K562 (cell line): ENCODE measurements at regions not wholly inside any gene's neighbourhood (a gene's known extent, or its start where the extent isn't known, plus 50 kb on each side); places are given as distances from the start of the nearest gene placed in this dataset.

ENCODE experiments used
- ATAC-seq: fragments of 200-7000 bp; cut with Tn5 transposase; 3 replicates; pipeline ENCODE4 v1.9.1; 2020; ENCODE audit warnings: moderate library complexity
- BruUV-seq: library from RNA; stranded (reverse); fragments of 400-500 nt; replicated peaks from 2 replicates; lab custom pipeline; 2021; lab: Mats Ljungman, UMichigan
- CTCF ChIA-PET: fragments of 300-600 bp; formaldehyde crosslinking; extraction: SDS; loops from one replicate; lab custom pipeline; 2021; ENCODE audit warnings: low intra/inter-chr PET ratio; lab: Yijun Ruan, JAX
- POLR2A ChIA-PET: fragments of 300-600, 350-650 bp; sonication (Branson Sonifier 250); formaldehyde crosslinking; extraction: SDS; loops from one replicate; lab custom pipeline; 2021; ENCODE audit warnings: antibody characterized with exemption, inconsistent platforms; lab: Yijun Ruan, JAX
- DNase-seq, 4 experiments: peaks; one replicate each; pipeline versions ENCODE4 v3.0.0 to v3.0.0-alpha.2; 2011 to 2018; ENCODE audit warnings: low spot score in 3 of 4, mixed read lengths in 3 of 4; ENCODE audit errors: extremely low read depth in 1 of 4
- FAIRE-seq: peaks from 2 replicates; lab custom pipeline; 2011; peaks lifted over from hg19 to GRCh38; lab: Jason Lieb, UNC
- H2AFZ ChIP-seq: 2 replicates; pipeline ENCODE4 v1.6.0; 2011; ENCODE audit warnings: low read depth, low read length, control low read depth, inconsistent platforms
- H3K27ac ChIP-seq: fragments of 200-600 bp; 3 replicates; pipeline ENCODE4 v1.8.0; 2011; ENCODE audit warnings: low read depth, mild to moderate bottlenecking, control low read depth, inconsistent platforms, low read length, moderate library complexity, mixed read lengths; ENCODE audit errors: extremely low read depth
- H3K27me3 ChIP-seq, 2 experiments: fragments of 300-600 bp in 1 of 2; 2 replicates in 1 of 2; 3 replicates in 1 of 2; pipeline versions ENCODE4 v1.6.0 to v1.8.0; 2011; ENCODE audit warnings: inconsistent platforms in 2 of 2, low read length in 2 of 2, mild to moderate bottlenecking in 1 of 2, mixed read lengths in 1 of 2, moderate library complexity in 1 of 2; ENCODE audit not compliant: control insufficient read depth in 2 of 2, insufficient read depth in 2 of 2
- H3K36me3 ChIP-seq: fragments of 300-600 bp; 3 replicates; pipeline ENCODE4 v1.8.0; 2011; ENCODE audit warnings: mild to moderate bottlenecking, low read length, inconsistent platforms; ENCODE audit not compliant: control insufficient read depth, insufficient read depth
- H3K4me1 ChIP-seq, 2 experiments: fragments of 200-600 bp in 1 of 2; replicated peaks in 1 of 2; 2 replicates in 1 of 2; 3 replicates in 1 of 2; pipeline versions ENCODE4 v1.5.1 to v1.8.0; 2011; ENCODE audit warnings: inconsistent platforms in 2 of 2, low read length in 2 of 2, mild to moderate bottlenecking in 1 of 2, mixed read lengths in 1 of 2, moderate library complexity in 1 of 2; ENCODE audit not compliant: control insufficient read depth in 2 of 2, insufficient read depth in 2 of 2
- H3K4me2 ChIP-seq: 2 replicates; pipeline ENCODE4 v1.6.1; 2011; ENCODE audit warnings: low read length, control low read depth, inconsistent platforms, mixed read lengths; ENCODE audit not compliant: insufficient read depth
- H3K4me3 ChIP-seq: fragments of 200-600 bp; sonication (generic), shearing (Covaris generic); 2 replicates; pipeline ENCODE4 v1.5.1; 2016; ENCODE audit warnings: control low read depth, inconsistent platforms
- H3K79me2 ChIP-seq: fragments of 200-600 bp; 3 replicates; pipeline ENCODE4 v1.8.0; 2011; ENCODE audit warnings: low read length, inconsistent platforms; ENCODE audit not compliant: control insufficient read depth, insufficient read depth
- H3K9ac ChIP-seq, 2 experiments: 2 replicates each; pipeline versions ENCODE4 v1.6.0 to v1.6.1; 2011; ENCODE audit warnings: low read depth in 2 of 2, low read length in 2 of 2, control low read depth in 1 of 2, inconsistent platforms in 1 of 2, mild to moderate bottlenecking in 1 of 2, mixed read lengths in 1 of 2; ENCODE audit not compliant: insufficient read depth in 1 of 2
- H3K9me1 ChIP-seq: one replicate; pipeline ENCODE4 v1.6.0; 2011; ENCODE audit warnings: inconsistent platforms, mild to moderate bottlenecking, low read length, moderate library complexity; ENCODE audit not compliant: control insufficient read depth, insufficient read depth
- H3K9me3 ChIP-seq: replicated peaks from 2 replicates; pipeline ENCODE4 v1.5.1; 2011; ENCODE audit warnings: low read depth, low read length, inconsistent platforms; ENCODE audit not compliant: control insufficient read depth, insufficient read depth
- H4K20me1 ChIP-seq: replicated peaks from 2 replicates; pipeline ENCODE4 v1.6.1; 2011; ENCODE audit warnings: low read length, inconsistent platforms, mixed read lengths; ENCODE audit not compliant: control insufficient read depth, insufficient read depth
- E2F5 ChIP-seq: sonication (generic); formaldehyde crosslinking; IDR thresholded peaks from 2 replicates; pipeline ENCODE4 v1.8.0; 2022; ENCODE audit warnings: mild to moderate bottlenecking, missing genetic modification reagents
- FUS ChIP-seq: fragments of 200-400 bp; formaldehyde crosslinking; optimal IDR thresholded peaks from 2 replicates; pipeline ENCODE3; 2017; ENCODE audit warnings: low read depth, low read length
- WGBS: fragments of 100-300 bp; shearing (Covaris generic); methylation state at CpG from one replicate; pipeline ENCODE4 v1.1.6; 2016; ENCODE audit warnings: low coverage, mixed read lengths; ENCODE audit not compliant: insufficient coverage; ENCODE audit errors: missing lambda C conversion rate; 5-methylcytosine and 5-hydroxymethylcytosine counted together
- in situ Hi-C: fragments of 300-500 bp; cut with MboI; formaldehyde crosslinking; loops from 4 replicates; pipeline ENCODE4 v1.15.0; 2018; ENCODE audit warnings: inconsistent platforms, mixed read lengths
- intact Hi-C: fragments of 100-400 bp; cut with micrococcal nuclease; formaldehyde crosslinking; loops from 2 replicates; pipeline ENCODE4 v1.14.2; 2022

- no peak for TF ChIP-seq E2F5
Measured at GRCh38 chr7:137094-137891, 55.1 kb upstream of the FAM20C start (continued).

GRCh38 chr7:139131-139530, 53.2 kb upstream of the FAM20C start:
- peak overlapping the region in 1 of 2 experiments; percentile 24; a peak in 1 of 4 replicates for H3K9ac ChIP-seq
- H3K4me2 ChIP-seq = no peak overlapping the region
- peaks cover 0 to 8% of the 10 kb centered on the region in 2 experiments; a peak in 2 of 5 replicates for H3K4me1 ChIP-seq
- no peak for TF ChIP-seq FUS
- H3K79me2 ChIP-seq = no peaks in the 10 kb centered on the region
- no peaks in the 10 kb centered on the region for H3K36me3 ChIP-seq
- H3K9me1 ChIP-seq = no peaks in the 10 kb centered on the region
- in situ Hi-C loops = no loop called here
- intact Hi-C loops = no loop called here
- no peak overlapping the region for H2AFZ ChIP-seq
- WGBS = 4% methylated on average over 4 of the region's 6 CpGs
- H3K27me3 ChIP-seq = peaks cover 69 to 94% of the 10 kb centered on the region in 2 experiments
- CTCF ChIA-PET = no interaction called here
- no TSS peak for BruUV-seq
- no peak overlapping the region for H3K4me3 ChIP-seq
- no peak for ATAC-seq
- POLR2A ChIA-PET = interaction anchor here (0.9 to 1.3 kb wide), 2 partner anchors 9 to 52 kb away, joined by 3 read pairs; no protein-coding TSS in a partner anchor
- H3K9me3 ChIP-seq = no peaks in the 10 kb centered on the region
- no peak overlapping the region for H3K27ac ChIP-seq
- peaks cover 9% of the 10 kb centered on the region for H4K20me1 ChIP-seq
- DNase-seq = no peak
- FAIRE-seq = no peak
